GM12891 (cell line): ENCODE measurements at regions not wholly inside any gene's neighbourhood (a gene's known extent, or its start where the extent isn't known, plus 50 kb on each side); places are given as distances from the start of the nearest gene placed in this dataset.

Experiments used
- POLR2A ChIP-seq: IDR thresholded peaks from 2 replicates; pipeline ENCODE4 v1.6.1; 2011; ENCODE audit warnings: low read depth, low read length, control low read depth
- POLR2AphosphoS5 ChIP-seq: IDR thresholded peaks from 2 replicates; pipeline ENCODE4 v1.6.1; 2011; ENCODE audit warnings: low read depth, low read length, control low read depth
- POU2F2 ChIP-seq: IDR thresholded peaks from 2 replicates; pipeline ENCODE4 v1.6.1; 2011; ENCODE audit warnings: low read depth, mild to moderate bottlenecking, control low read depth, low read length, moderate library complexity
- TAF1 ChIP-seq: IDR thresholded peaks from 2 replicates; pipeline ENCODE4 v1.6.1; 2011; ENCODE audit warnings: low read depth, low read length, control low read depth

DNA sequence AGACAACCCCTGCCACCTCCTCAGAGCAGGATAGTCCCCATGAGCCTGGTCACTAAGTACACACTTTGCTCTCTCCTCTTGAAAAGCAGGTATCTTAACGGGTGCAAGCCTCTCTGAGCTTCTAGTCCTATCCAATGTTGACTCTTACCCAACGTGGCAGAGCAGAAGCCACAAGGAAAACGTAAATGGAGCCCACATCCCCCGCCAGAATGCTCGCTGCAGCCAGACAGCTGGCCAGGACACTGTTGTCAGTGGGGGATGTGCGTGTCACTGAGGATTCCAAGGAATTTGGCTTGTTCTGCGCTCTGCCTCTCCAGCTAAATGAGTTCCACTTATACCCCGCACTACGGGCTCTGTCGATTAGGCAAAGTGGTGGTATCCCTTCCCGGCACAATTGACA, 67.8 kb upstream of the IGF1R start:
- TF ChIP-seq TAF1 (no peak), POLR2A (no peak), POLR2AphosphoS5 (no peak), POU2F2 (no peak)
